AG09319 (cell line): ENCODE measurements at regions not wholly inside any gene's neighbourhood (a gene's known extent, or its start where the extent isn't known, plus 50 kb on each side); places are given as distances from the start of the nearest gene placed in this dataset.

Experiments
- DNase-seq: peaks from one replicate; pipeline ENCODE4 v3.0.0-alpha.2; 2010; ENCODE audit warnings: low read depth; ENCODE audit errors: extremely low read depth
- TF ChIP-seq, protein P1 (sequence below): IDR thresholded peaks from 2 replicates; pipeline ENCODE4 v1.5.1; 2011; ENCODE audit warnings: low read depth, mild to moderate bottlenecking, inconsistent platforms, low read length, moderate library complexity

- TF ChIP-seq, protein P1, sequence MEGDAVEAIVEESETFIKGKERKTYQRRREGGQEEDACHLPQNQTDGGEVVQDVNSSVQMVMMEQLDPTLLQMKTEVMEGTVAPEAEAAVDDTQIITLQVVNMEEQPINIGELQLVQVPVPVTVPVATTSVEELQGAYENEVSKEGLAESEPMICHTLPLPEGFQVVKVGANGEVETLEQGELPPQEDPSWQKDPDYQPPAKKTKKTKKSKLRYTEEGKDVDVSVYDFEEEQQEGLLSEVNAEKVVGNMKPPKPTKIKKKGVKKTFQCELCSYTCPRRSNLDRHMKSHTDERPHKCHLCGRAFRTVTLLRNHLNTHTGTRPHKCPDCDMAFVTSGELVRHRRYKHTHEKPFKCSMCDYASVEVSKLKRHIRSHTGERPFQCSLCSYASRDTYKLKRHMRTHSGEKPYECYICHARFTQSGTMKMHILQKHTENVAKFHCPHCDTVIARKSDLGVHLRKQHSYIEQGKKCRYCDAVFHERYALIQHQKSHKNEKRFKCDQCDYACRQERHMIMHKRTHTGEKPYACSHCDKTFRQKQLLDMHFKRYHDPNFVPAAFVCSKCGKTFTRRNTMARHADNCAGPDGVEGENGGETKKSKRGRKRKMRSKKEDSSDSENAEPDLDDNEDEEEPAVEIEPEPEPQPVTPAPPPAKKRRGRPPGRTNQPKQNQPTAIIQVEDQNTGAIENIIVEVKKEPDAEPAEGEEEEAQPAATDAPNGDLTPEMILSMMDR, result no peak
Measured at GRCh38 chr15:38698254-38698653, 133.6 kb upstream of the RASGRP1 start.

GRCh38 chr15:38699633-38700230 lies 135.1 kb upstream of the RASGRP1 start:
- TF ChIP-seq, protein P1, result peak; percentile 92
- DNase-seq, result no peak

More at GRCh38 chr15:38698254-38698653, 133.6 kb upstream of the RASGRP1 start:
- DNase-seq, result no peak

GRCh38 chr15:38701149-38701548 lies 136.5 kb upstream of the RASGRP1 start:
- TF ChIP-seq, protein P1, result no peak
- no peak for DNase-seq

GRCh38 chr15:38702178-38702912 lies 137.7 kb upstream of the RASGRP1 start:
- TF ChIP-seq, protein P1, result no peak
- DNase-seq, result no peak

GRCh38 chr15:38705436-38706219 lies 141.0 kb upstream of the RASGRP1 start:
- DNase-seq, result no peak
- TF ChIP-seq, protein P1, result no peak

DNA sequence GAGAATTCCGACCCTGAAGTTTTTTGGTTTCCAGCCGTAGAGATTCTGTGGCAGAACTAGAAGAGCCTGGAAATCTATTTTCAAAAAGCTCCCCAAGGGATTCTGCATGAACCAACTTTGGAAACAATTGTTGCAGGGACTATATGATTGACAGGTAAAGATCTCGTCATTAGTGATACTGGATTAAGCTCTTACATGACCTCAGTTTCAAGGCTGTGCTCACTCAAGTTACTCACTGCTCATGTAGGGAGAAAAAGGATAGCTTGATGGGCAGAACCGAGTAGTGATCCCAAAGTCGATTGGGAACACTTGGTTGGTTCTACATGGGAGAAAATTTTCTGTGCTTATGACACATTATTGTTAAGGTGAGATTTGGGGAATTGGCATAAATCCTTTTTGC lies 142.3 kb upstream of the RASGRP1 start:
- TF ChIP-seq, protein P1, result no peak
- DNase-seq, result no peak
